T-cell (primary cell): ENCODE measurements at regions not wholly inside any gene's neighbourhood (a gene's known extent, or its start where the extent isn't known, plus 50 kb on each side); places are given as distances from the start of the nearest gene placed in this dataset.

ENCODE experiments used
- ATAC-seq, 4 experiments: fragments of 200-7000 bp in 3 of 4; fragments of 150-1000 bp in 1 of 4; cut with Tn5 transposase; replicated peaks in 1 of 4; 1 replicate in 3 of 4; 2 replicates in 1 of 4; pipeline ENCODE4 v1.10.0; 2021; ENCODE audit warnings: moderate library complexity in 3 of 4, mild to moderate bottlenecking in 2 of 4, moderate number of reproducible peaks in 1 of 4
- CTCF ChIA-PET, 2 donors: fragments of 300-600 bp; sonication (Branson Sonifier 250); formaldehyde crosslinking; loops; one replicate each; lab custom pipeline; 2022; ENCODE audit warnings: antibody characterized with exemption in 2 of 2; lab: Charles Lee
- POLR2A ChIA-PET, 2 donors: fragments of 300-600 bp; sonication (Branson Sonifier 250); formaldehyde crosslinking; loops; one replicate each; lab custom pipeline; 2022; ENCODE audit warnings: antibody characterized with exemption in 2 of 2; lab: Charles Lee
- DNase-seq, 35 experiments: peaks; one replicate each; pipeline versions ENCODE4 v3.0.0 to v3.0.0-alpha.2; 2013 to 2023
- H3K27ac ChIP-seq: one replicate; pipeline ENCODE4 v1.5.1; 2013; ENCODE audit warnings: low read length
- H3K27me3 ChIP-seq, 2 experiments: replicated peaks in 1 of 2; 1 replicate in 1 of 2; 2 replicates in 1 of 2; pipeline versions ENCODE4 v1.6.1 to v1.7.0; 2013; ENCODE audit warnings: low read length in 1 of 2, mixed read lengths in 1 of 2; ENCODE audit not compliant: control insufficient read depth in 2 of 2, insufficient read depth in 2 of 2; ENCODE audit errors: extremely low read depth in 1 of 2
- H3K36me3 ChIP-seq, 2 donors: 1 replicate in 1 of 2; 2 replicates in 1 of 2; pipeline versions ENCODE4 v1.6.1 to v1.7.0; 2013; ENCODE audit warnings: low read length in 1 of 2; ENCODE audit not compliant: control insufficient read depth in 2 of 2, insufficient read depth in 1 of 2; ENCODE audit errors: extremely low read depth in 1 of 2
- H3K4me1 ChIP-seq, 2 experiments: 1 replicate in 1 of 2; 2 replicates in 1 of 2; pipeline versions ENCODE4 v1.6.1 to v1.7.0; 2013; ENCODE audit warnings: low read length in 2 of 2, mixed read lengths in 1 of 2; ENCODE audit not compliant: insufficient read depth in 2 of 2, control insufficient read depth in 1 of 2; ENCODE audit errors: extremely low read depth in 1 of 2
- H3K4me3 ChIP-seq, 2 donors: 1 replicate in 1 of 2; 2 replicates in 1 of 2; pipeline versions ENCODE4 v1.5.1 to v1.7.0; 2013; ENCODE audit warnings: mild to moderate bottlenecking in 2 of 2, low read length in 1 of 2, moderate library complexity in 1 of 2; ENCODE audit not compliant: control insufficient read depth in 1 of 2; ENCODE audit errors: extremely low read depth in 1 of 2
- H3K9me3 ChIP-seq: 2 replicates; pipeline ENCODE4 v1.7.0; 2013
- H3K27ac Mint-ChIP-seq, 2 donors: one replicate each; pipeline ENCODE4 v1.8.0; 2020 to 2021; ENCODE audit warnings: mild to moderate bottlenecking in 2 of 2, mixed read lengths in 2 of 2
- H3K27me3 Mint-ChIP-seq, 2 donors: one replicate each; pipeline ENCODE4 v1.8.0; 2021 to 2022; ENCODE audit warnings: mixed read lengths in 2 of 2
- H3K36me3 Mint-ChIP-seq: one replicate; pipeline ENCODE4 v1.8.0; 2021; ENCODE audit warnings: mixed read lengths
- H3K4me1 Mint-ChIP-seq, 3 donors: one replicate each; pipeline ENCODE4 v1.8.0; 2020 to 2022; ENCODE audit warnings: mixed read lengths in 3 of 3, mild to moderate bottlenecking in 1 of 3
- H3K4me3 Mint-ChIP-seq, 3 donors: one replicate each; pipeline ENCODE4 v1.8.0; 2020 to 2022; ENCODE audit warnings: mild to moderate bottlenecking in 3 of 3, mixed read lengths in 3 of 3, moderate library complexity in 3 of 3
- H3K9me3 Mint-ChIP-seq, 3 donors: one replicate each; pipeline ENCODE4 v1.8.0; 2020 to 2022; ENCODE audit warnings: mixed read lengths in 3 of 3
- WGBS: methylation state at CpG from one replicate; pipeline ENCODE4 v1.1.5; 2013; ENCODE audit warnings: missing lambda C conversion rate; ENCODE audit not compliant: insufficient coverage; 5-methylcytosine and 5-hydroxymethylcytosine counted together

GRCh38 chr16:74094514-74094913 lies 202.1 kb upstream of the PSMD7 start:
- Mint-ChIP-seq H3K4me1 (no peaks in the 10 kb centered on the region), H3K36me3 (no peaks in the 10 kb centered on the region), H3K4me3 (no peak overlapping the region), H3K27ac (no peak overlapping the region), H3K9me3 (no peaks in the 10 kb centered on the region), H3K27me3 (peaks cover 0 to 1% of the 10 kb centered on the region in 2 donors)
- H3K9me3 ChIP-seq = no peaks in the 10 kb centered on the region
- ChIA-PET CTCF (no interaction called here), POLR2A (no interaction called here)
- H3K4me3 ChIP-seq = no peak overlapping the region
- H3K4me1 ChIP-seq = no peaks in the 10 kb centered on the region
- no peak for ATAC-seq
- DNase-seq = no peak
- 100% methylated on average over 1 of the region's 4 CpGs for WGBS
- H3K27ac ChIP-seq = no peak overlapping the region
- H3K36me3 ChIP-seq = no peaks in the 10 kb centered on the region
- H3K27me3 ChIP-seq = no peaks in the 10 kb centered on the region

- Histone ChIP-seq H3K27me3 (no peaks in the 10 kb centered on the region), H3K27ac (no peak overlapping the region), H3K9me3 (no peaks in the 10 kb centered on the region), H3K4me3 (no peak overlapping the region), H3K36me3 (no peaks in the 10 kb centered on the region), H3K4me1 (no peaks in the 10 kb centered on the region)
- DNase-seq = no peak
- ATAC-seq = no peak
- Mint-ChIP-seq H3K4me1 (no peaks in the 10 kb centered on the region), H3K27ac (no peak overlapping the region), H3K36me3 (no peaks in the 10 kb centered on the region), H3K4me3 (no peak overlapping the region), H3K9me3 (no peaks in the 10 kb centered on the region), H3K27me3 (no peaks in the 10 kb centered on the region)
- ChIA-PET CTCF (no interaction called here), POLR2A (no interaction called here)
- 100% methylated on average over 2 of the region's 4 CpGs for WGBS
Measured at GRCh38 chr16:74092336-74092735, 204.3 kb upstream of the PSMD7 start.

GRCh38 chr16:74090871-74091270 lies 205.7 kb upstream of the PSMD7 start:
- H3K27ac Mint-ChIP-seq = no peak overlapping the region
- CTCF ChIA-PET = no interaction called here
- 40% methylated on average over 2 of the region's 4 CpGs for WGBS
- no peaks in the 10 kb centered on the region for H3K4me1 Mint-ChIP-seq
- Histone ChIP-seq H3K27me3 (no peaks in the 10 kb centered on the region), H3K27ac (no peak overlapping the region), H3K9me3 (no peaks in the 10 kb centered on the region), H3K4me1 (no peaks in the 10 kb centered on the region), H3K36me3 (no peaks in the 10 kb centered on the region), H3K4me3 (no peak overlapping the region)
- H3K4me3 Mint-ChIP-seq = no peak overlapping the region
- POLR2A ChIA-PET = no interaction called here
- no peak for DNase-seq
- no peaks in the 10 kb centered on the region for H3K9me3 Mint-ChIP-seq
- no peaks in the 10 kb centered on the region for H3K27me3 Mint-ChIP-seq
- no peak for ATAC-seq
- no peaks in the 10 kb centered on the region for H3K36me3 Mint-ChIP-seq

- Mint-ChIP-seq H3K4me3 (no peak overlapping the region), H3K27ac (no peak overlapping the region), H3K9me3 (peaks cover 0 to 3% (median 0%) of the 10 kb centered on the region in 3 donors), H3K36me3 (no peaks in the 10 kb centered on the region), H3K27me3 (peaks cover 0 to 5% of the 10 kb centered on the region in 2 donors), H3K4me1 (no peaks in the 10 kb centered on the region)
- no peaks in the 10 kb centered on the region for H3K36me3 ChIP-seq
- no peak overlapping the region for H3K4me3 ChIP-seq
- DNase-seq (no peak), ATAC-seq (no peak)
- no CpG with 5 or more reads among the region's 3 CpGs for WGBS
- H3K9me3 ChIP-seq = no peaks in the 10 kb centered on the region
- no peak overlapping the region for H3K27ac ChIP-seq
- no peaks in the 10 kb centered on the region for H3K4me1 ChIP-seq
- ChIA-PET POLR2A (no interaction called here), CTCF (no interaction called here)
- H3K27me3 ChIP-seq = no peaks in the 10 kb centered on the region
Measured at GRCh38 chr16:74083541-74083940, 213.1 kb upstream of the PSMD7 start.

GRCh38 chr16:74080311-74080710 lies 216.3 kb upstream of the PSMD7 start:
- CTCF ChIA-PET = interaction anchor here in 1 of 2 donors (0.6 kb wide), 2 partner anchors 474 to 1077 kb away, joined by 5 read pairs; no protein-coding TSS in a partner anchor
- H3K27me3 Mint-ChIP-seq = peaks cover 0 to 2% of the 10 kb centered on the region in 2 donors
- Histone ChIP-seq H3K4me3 (no peak overlapping the region), H3K27me3 (no peaks in the 10 kb centered on the region), H3K9me3 (no peaks in the 10 kb centered on the region), H3K36me3 (no peaks in the 10 kb centered on the region), H3K27ac (no peak overlapping the region), H3K4me1 (no peaks in the 10 kb centered on the region)
- no peaks in the 10 kb centered on the region for H3K36me3 Mint-ChIP-seq
- H3K4me1 Mint-ChIP-seq = no peaks in the 10 kb centered on the region
- H3K27ac Mint-ChIP-seq = no peak overlapping the region
- ATAC-seq (no peak), DNase-seq (no peak)
- POLR2A ChIA-PET = no interaction called here
- peaks cover 4 to 11% (median 6%) of the 10 kb centered on the region in 3 donors for H3K9me3 Mint-ChIP-seq
- WGBS = 7% methylated on average over 2 of the region's 8 CpGs
- no peak overlapping the region for H3K4me3 Mint-ChIP-seq

GRCh38 chr16:74079232-74079586 lies 217.4 kb upstream of the PSMD7 start:
- no peaks in the 10 kb centered on the region for H3K27me3 ChIP-seq
- no peaks in the 10 kb centered on the region for H3K27me3 Mint-ChIP-seq
- WGBS = no CpG with 5 or more reads among the region's 1 CpG
- no peaks in the 10 kb centered on the region for H3K9me3 ChIP-seq
- H3K9me3 Mint-ChIP-seq = peaks cover 6 to 18% (median 11%) of the 10 kb centered on the region in 3 donors
- no peak overlapping the region for H3K27ac Mint-ChIP-seq
- DNase-seq = no peak
- H3K36me3 Mint-ChIP-seq = no peaks in the 10 kb centered on the region
- POLR2A ChIA-PET = no interaction called here
- H3K4me1 Mint-ChIP-seq = no peaks in the 10 kb centered on the region
- H3K4me3 ChIP-seq = no peak overlapping the region
- H3K36me3 ChIP-seq = no peaks in the 10 kb centered on the region
- H3K4me3 Mint-ChIP-seq = no peak overlapping the region
- no peak overlapping the region for H3K27ac ChIP-seq
- H3K4me1 ChIP-seq = no peaks in the 10 kb centered on the region
- no peak for ATAC-seq
- CTCF ChIA-PET = no interaction called here
